ENCODE measurements at regions not wholly inside any gene's neighbourhood (a gene's known extent, or its start where the extent isn't known, plus 50 kb on each side); places are given as distances from the start of the nearest gene placed in this dataset.

- no peak for TF ChIP-seq EZH2 (IDR thresholded peaks at IDR 0.05; ENCODE audit: low read depth)
- no peak for TF ChIP-seq CTCF (conservative IDR thresholded peaks at IDR 0.05)
Observed at GRCh38 chr5:44046619-44047364, 342.4 kb downstream of the FGF10 start.

All from PC-9 (cell line).